ENCODE measurements at regions not wholly inside any gene's neighbourhood (a gene's known extent, or its start where the extent isn't known, plus 50 kb on each side); places are given as distances from the start of the nearest gene placed in this dataset.

GRCh38 chr12:103196467-103196866, 239.0 kb downstream of the ASCL1 start:
- no peak for TF ChIP-seq CTCF (IDR thresholded peaks at IDR 0.05; ENCODE audit: control extremely low read depth, extremely low read depth)
- H3K9me3 ChIP-seq (ENCODE audit: control insufficient read depth in 4 of 4, insufficient read depth in 3 of 4, low read length in 3 of 4): peaks cover 0 to 5% (median 2%) of the 10 kb centered on the region in 4 donors
- no peak overlapping the region for H3K9ac ChIP-seq (ENCODE audit: insufficient read depth in 1 of 2, low read length in 2 of 2)
- H3K4me1 ChIP-seq (ENCODE audit: control insufficient read depth in 5 of 5, insufficient read depth in 5 of 5, low read length in 5 of 5): no peaks in the 10 kb centered on the region
- WGBS, 2 donors: 86 to 89% methylated on average over 4 of the region's 4 CpGs
- ATAC-seq (ENCODE audit: insufficient read depth, low FRiP score): no peak
- H3K27ac ChIP-seq (ENCODE audit: low read depth in 1 of 2, low read length in 1 of 2): no peak overlapping the region
- no peaks in the 10 kb centered on the region for H3K27me3 ChIP-seq (ENCODE audit: control insufficient read depth in 3 of 3, insufficient read depth in 3 of 3, low read length in 2 of 3)
- no peak overlapping the region for H3K4me3 ChIP-seq
- no peaks in the 10 kb centered on the region for H3K36me3 ChIP-seq (ENCODE audit: control insufficient read depth in 4 of 4, insufficient read depth in 4 of 4, low read length in 4 of 4)
- no peak for DNase-seq

DNA sequence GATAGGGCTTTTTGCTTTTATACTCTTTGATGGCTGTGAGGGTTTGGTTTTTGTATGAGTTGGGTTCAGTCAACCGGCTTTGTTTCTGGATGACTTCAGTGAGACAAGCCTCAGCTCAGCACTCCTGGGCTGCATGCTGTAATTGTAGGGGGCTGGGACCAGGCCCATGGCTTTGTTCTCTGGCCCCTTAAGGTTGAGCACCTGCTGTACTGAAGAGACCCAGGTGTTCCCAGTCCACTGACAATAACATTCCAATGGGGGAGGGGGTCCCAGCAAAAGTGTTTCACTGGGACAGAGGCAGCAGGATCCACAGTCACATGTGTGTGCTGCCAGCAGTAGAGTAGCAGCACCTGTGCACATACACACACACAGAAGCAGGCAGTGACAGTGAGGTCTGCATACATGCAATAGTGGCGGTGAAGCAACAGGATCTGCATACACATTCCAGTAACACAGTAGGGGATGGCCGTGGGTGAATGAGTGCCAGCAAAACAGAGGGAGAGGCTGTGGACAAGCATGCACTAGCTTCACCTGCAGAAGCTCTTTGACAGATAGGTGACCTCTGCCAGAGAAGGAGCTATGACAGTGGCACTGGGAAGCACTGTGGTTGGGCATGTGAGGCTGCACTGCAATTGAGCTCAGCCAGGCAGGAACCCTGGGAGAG, 240.4 kb downstream of the ASCL1 start:
- Histone ChIP-seq H3K9ac (ENCODE audit: insufficient read depth in 1 of 2, low read length in 2 of 2) (no peak overlapping the region), H3K9me3 (ENCODE audit: control insufficient read depth in 4 of 4, insufficient read depth in 3 of 4, low read length in 3 of 4) (peaks cover 0 to 5% (median 2%) of the 10 kb centered on the region in 4 donors), H3K27ac (ENCODE audit: low read depth in 1 of 2, low read length in 1 of 2) (no peak overlapping the region), H3K4me3 (no peak overlapping the region), H3K4me1 (ENCODE audit: control insufficient read depth in 5 of 5, insufficient read depth in 5 of 5, low read length in 5 of 5) (no peaks in the 10 kb centered on the region), H3K36me3 (ENCODE audit: control insufficient read depth in 4 of 4, insufficient read depth in 4 of 4, low read length in 4 of 4) (no peaks in the 10 kb centered on the region), H3K27me3 (ENCODE audit: control insufficient read depth in 3 of 3, insufficient read depth in 3 of 3, low read length in 2 of 3) (no peaks in the 10 kb centered on the region)
- ATAC-seq (ENCODE audit: insufficient read depth, low FRiP score) (no peak), DNase-seq (no peak)
- WGBS, 2 donors: 78 to 93% methylated on average over 3 of the region's 3 CpGs
- no peak for TF ChIP-seq CTCF (IDR thresholded peaks at IDR 0.05; ENCODE audit: control extremely low read depth, extremely low read depth)

GRCh38 chr12:103198499-103198898, 241.0 kb downstream of the ASCL1 start:
- H3K9me3 ChIP-seq (ENCODE audit: control insufficient read depth in 4 of 4, insufficient read depth in 3 of 4, low read length in 3 of 4): peaks cover 0 to 5% (median 2%) of the 10 kb centered on the region in 4 donors
- no peak for DNase-seq
- no peaks in the 10 kb centered on the region for H3K36me3 ChIP-seq (ENCODE audit: control insufficient read depth in 4 of 4, insufficient read depth in 4 of 4, low read length in 4 of 4)
- TF ChIP-seq CTCF (IDR thresholded peaks at IDR 0.05; ENCODE audit: control extremely low read depth, extremely low read depth): no peak
- H3K27me3 ChIP-seq (ENCODE audit: control insufficient read depth in 3 of 3, insufficient read depth in 3 of 3, low read length in 2 of 3): no peaks in the 10 kb centered on the region
- no peak overlapping the region for H3K9ac ChIP-seq (ENCODE audit: insufficient read depth in 1 of 2, low read length in 2 of 2)
- H3K27ac ChIP-seq (ENCODE audit: low read depth in 1 of 2, low read length in 1 of 2): no peak overlapping the region
- 63 to 84% methylated on average over 2 of the region's 2 CpGs for WGBS, 2 donors
- no peak for ATAC-seq (ENCODE audit: insufficient read depth, low FRiP score)
- H3K4me1 ChIP-seq (ENCODE audit: control insufficient read depth in 5 of 5, insufficient read depth in 5 of 5, low read length in 5 of 5): no peaks in the 10 kb centered on the region
- H3K4me3 ChIP-seq: no peak overlapping the region

GRCh38 chr12:103205906-103206305, 248.4 kb downstream of the ASCL1 start:
- DNase-seq (no peak), ATAC-seq (ENCODE audit: insufficient read depth, low FRiP score) (no peak)
- Histone ChIP-seq H3K27me3 (ENCODE audit: control insufficient read depth in 3 of 3, insufficient read depth in 3 of 3, low read length in 2 of 3) (no peaks in the 10 kb centered on the region), H3K4me3 (no peak overlapping the region), H3K27ac (ENCODE audit: low read depth in 1 of 2, low read length in 1 of 2) (no peak overlapping the region), H3K4me1 (ENCODE audit: control insufficient read depth in 5 of 5, insufficient read depth in 5 of 5, low read length in 5 of 5) (no peaks in the 10 kb centered on the region), H3K9me3 (ENCODE audit: control insufficient read depth in 4 of 4, insufficient read depth in 3 of 4, low read length in 3 of 4) (no peaks in the 10 kb centered on the region), H3K36me3 (ENCODE audit: control insufficient read depth in 4 of 4, insufficient read depth in 4 of 4, low read length in 4 of 4) (no peaks in the 10 kb centered on the region), H3K9ac (ENCODE audit: insufficient read depth in 1 of 2, low read length in 2 of 2) (no peak overlapping the region)
- TF ChIP-seq CTCF (IDR thresholded peaks at IDR 0.05; ENCODE audit: control extremely low read depth, extremely low read depth): no peak
- WGBS, 2 donors: 74 to 75% methylated on average over 3 of the region's 3 CpGs
